ENCODE measurements at regions not wholly inside any gene's neighbourhood (a gene's known extent, or its start where the extent isn't known, plus 50 kb on each side); places are given as distances from the start of the nearest gene placed in this dataset.
A peak's percentile ranks its signal among the peaks of the same experiment; 100 is the strongest.

DNA sequence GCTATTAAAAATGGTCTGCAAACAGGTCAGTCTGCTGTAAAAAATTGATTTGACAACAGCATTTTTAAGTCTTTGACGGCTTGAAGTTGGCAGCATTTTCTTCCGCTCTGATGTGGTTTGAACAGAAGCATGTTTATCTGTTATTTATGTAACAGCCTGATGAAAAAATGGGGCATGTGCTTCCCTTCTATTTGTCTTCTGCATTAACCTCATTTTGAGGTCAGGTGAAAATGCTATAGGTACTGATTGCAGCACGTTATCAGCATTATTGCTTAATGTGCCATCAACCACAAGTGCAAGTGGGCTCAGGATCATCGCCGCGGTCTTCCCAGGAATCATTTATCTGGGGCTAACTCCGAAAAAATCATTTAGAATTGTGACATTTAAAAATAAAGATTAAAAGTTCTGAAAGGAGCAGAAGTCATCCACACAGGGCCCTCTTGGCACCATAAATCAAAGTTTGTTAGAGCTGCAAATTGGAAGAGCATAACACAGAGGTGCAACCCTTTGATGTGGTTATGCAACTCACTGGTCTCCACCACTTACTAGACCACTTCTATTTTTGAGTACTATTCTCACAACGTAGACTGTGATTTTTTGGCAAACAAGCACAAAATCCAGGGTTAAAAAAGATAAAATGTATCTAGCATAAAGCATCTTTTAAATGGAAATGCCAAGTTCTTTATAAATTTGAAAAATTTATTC, 307.7 kb downstream of the MDFIC start:
- H3K27ac ChIP-seq (ENCODE audit: extremely low read depth, low read depth, low read length) = no peak overlapping the region
- H3K36me3 ChIP-seq (ENCODE audit: control insufficient read depth in 2 of 2, insufficient read depth in 1 of 2, low read length in 2 of 2) = no peaks in the 10 kb centered on the region
- POLR2A ChIA-PET = no interaction called here
- CTCF ChIA-PET = no interaction called here
- H3K4me3 ChIP-seq (ENCODE audit: low read depth, low read length) = no peak overlapping the region
- H3K9me3 ChIP-seq (ENCODE audit: control insufficient read depth, insufficient read depth, low read depth, low read length) = no peaks in the 10 kb centered on the region
- TF ChIP-seq TCF7L2 (IDR thresholded peaks at IDR 0.05; ENCODE audit: borderline replicate concordance, low read depth, low read length) = peak; percentile 72; the same call in 1 of the 2 replicates
- TF ChIP-seq OSR2 (tag by site-specific recombination; IDR thresholded peaks at IDR 0.05) = peak; percentile 65
- TF ChIP-seq, protein P1, sequence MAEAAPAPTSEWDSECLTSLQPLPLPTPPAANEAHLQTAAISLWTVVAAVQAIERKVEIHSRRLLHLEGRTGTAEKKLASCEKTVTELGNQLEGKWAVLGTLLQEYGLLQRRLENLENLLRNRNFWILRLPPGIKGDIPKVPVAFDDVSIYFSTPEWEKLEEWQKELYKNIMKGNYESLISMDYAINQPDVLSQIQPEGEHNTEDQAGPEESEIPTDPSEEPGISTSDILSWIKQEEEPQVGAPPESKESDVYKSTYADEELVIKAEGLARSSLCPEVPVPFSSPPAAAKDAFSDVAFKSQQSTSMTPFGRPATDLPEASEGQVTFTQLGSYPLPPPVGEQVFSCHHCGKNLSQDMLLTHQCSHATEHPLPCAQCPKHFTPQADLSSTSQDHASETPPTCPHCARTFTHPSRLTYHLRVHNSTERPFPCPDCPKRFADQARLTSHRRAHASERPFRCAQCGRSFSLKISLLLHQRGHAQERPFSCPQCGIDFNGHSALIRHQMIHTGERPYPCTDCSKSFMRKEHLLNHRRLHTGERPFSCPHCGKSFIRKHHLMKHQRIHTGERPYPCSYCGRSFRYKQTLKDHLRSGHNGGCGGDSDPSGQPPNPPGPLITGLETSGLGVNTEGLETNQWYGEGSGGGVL (tag by site-specific recombination; IDR thresholded peaks at IDR 0.05) = no peak
- H3K4me1 ChIP-seq (ENCODE audit: control insufficient read depth, insufficient read depth, low read length) = peaks cover 12% of the 10 kb centered on the region

DNA sequence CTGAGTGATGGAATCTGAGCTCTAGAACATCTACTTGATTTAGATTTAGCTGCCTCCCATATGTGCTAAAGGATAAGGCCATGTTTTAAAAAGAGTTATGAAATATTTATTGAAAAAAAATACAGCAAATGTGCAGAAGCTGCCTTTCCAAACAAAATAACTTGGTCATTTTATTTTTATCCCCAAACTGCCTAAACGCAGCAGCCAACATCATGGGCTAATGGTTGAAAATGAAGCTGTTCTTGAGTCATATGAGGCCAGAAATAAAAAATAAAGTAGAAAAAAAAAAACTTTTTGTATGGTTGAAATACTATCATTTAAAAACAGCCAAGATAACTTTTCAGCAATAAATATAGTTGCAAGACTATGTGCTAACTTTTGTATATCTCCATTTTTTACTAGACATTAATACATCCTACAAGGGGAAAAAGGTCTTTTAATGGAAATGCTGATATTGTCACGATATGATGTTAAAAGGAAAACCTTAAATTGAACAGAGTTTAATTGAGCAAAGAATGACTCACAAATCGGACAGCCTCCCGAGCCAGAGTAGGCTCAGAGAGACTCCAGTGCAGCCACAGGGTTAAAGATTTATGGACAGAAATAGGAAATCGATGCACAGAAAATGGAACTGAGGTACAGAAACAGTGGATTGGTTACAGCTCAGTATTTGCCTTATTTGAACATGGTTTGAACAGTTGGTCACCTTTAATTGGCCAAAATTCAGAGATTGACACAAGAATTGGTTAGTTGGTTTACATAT, 305.8 kb downstream of the MDFIC start:
- Histone ChIP-seq H3K4me1 (ENCODE audit: control insufficient read depth, insufficient read depth, low read length) (peaks cover 18% of the 10 kb centered on the region), H3K27ac (ENCODE audit: extremely low read depth, low read depth, low read length) (no peak overlapping the region), H3K4me3 (ENCODE audit: low read depth, low read length) (no peak overlapping the region), H3K36me3 (ENCODE audit: control insufficient read depth in 2 of 2, insufficient read depth in 1 of 2, low read length in 2 of 2) (no peaks in the 10 kb centered on the region), H3K9me3 (ENCODE audit: control insufficient read depth, insufficient read depth, low read depth, low read length) (no peaks in the 10 kb centered on the region)
- ChIA-PET CTCF (interaction anchor here (0.6 kb wide), 1 partner anchor 625 kb away, joined by 3 read pairs; no protein-coding TSS in a partner anchor), POLR2A (no interaction called here)
- no peak for TF ChIP-seq ZNF48 (tag by site-specific recombination; IDR thresholded peaks at IDR 0.05)

DNA sequence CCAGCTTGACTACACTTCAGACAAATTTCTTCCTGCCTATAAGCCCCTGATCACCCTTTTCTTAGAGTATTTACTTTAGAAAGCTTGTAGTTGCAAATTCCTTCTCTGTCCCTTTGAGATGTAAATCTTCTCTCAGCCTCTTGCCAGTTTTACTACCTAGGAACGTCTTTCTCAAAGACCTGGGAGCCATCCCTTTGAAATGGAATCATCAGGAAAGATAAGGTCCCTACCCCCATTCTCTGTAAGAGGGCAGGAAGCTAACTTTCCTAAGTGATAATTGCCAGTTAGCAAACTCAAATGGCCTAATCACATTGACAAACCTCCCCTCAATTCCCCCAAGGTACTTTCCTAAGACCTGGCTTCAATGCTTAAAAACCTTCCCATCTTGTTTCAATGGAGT, 304.5 kb downstream of the MDFIC start:
- TF ChIP-seq SP7 (tag by site-specific recombination; IDR thresholded peaks at IDR 0.05) = 0 out of 2 replicates have a peak, but pooled peaks have one; percentile 29
- TF ChIP-seq ZNF426 (tag by site-specific recombination; IDR thresholded peaks at IDR 0.05) = no peak
- Histone ChIP-seq H3K4me3 (ENCODE audit: low read depth, low read length) (no peak overlapping the region), H3K27ac (ENCODE audit: extremely low read depth, low read depth, low read length) (no peak overlapping the region), H3K36me3 (ENCODE audit: control insufficient read depth in 2 of 2, insufficient read depth in 1 of 2, low read length in 2 of 2) (no peaks in the 10 kb centered on the region), H3K4me1 (ENCODE audit: control insufficient read depth, insufficient read depth, low read length) (peaks cover 18% of the 10 kb centered on the region), H3K9me3 (ENCODE audit: control insufficient read depth, insufficient read depth, low read depth, low read length) (no peaks in the 10 kb centered on the region)
- POLR2A ChIA-PET = no interaction called here
- CTCF ChIA-PET = no interaction called here

DNA sequence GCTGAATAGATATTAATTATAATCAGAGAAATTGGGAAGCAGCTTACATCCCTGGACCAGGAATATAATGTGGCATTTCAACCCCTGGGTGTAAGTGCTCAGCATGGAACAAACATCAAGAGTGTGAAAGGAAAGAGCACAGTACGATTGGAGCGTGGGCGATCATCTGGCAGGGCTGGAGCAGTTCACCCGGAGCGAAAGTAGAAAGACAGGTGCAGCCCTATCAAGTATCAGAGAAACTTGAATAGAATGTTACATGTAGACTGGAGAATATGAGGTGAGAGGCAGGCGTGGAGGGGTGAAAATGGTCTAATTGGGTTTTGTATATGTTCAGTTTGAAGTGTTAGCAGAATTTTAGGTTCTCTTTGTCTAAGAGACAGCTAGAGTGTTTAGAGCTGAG, 303.0 kb downstream of the MDFIC start:
- TF ChIP-seq ZNF184 (tag by site-specific recombination; IDR thresholded peaks at IDR 0.05) = no peak
- TF ChIP-seq, protein P2, sequence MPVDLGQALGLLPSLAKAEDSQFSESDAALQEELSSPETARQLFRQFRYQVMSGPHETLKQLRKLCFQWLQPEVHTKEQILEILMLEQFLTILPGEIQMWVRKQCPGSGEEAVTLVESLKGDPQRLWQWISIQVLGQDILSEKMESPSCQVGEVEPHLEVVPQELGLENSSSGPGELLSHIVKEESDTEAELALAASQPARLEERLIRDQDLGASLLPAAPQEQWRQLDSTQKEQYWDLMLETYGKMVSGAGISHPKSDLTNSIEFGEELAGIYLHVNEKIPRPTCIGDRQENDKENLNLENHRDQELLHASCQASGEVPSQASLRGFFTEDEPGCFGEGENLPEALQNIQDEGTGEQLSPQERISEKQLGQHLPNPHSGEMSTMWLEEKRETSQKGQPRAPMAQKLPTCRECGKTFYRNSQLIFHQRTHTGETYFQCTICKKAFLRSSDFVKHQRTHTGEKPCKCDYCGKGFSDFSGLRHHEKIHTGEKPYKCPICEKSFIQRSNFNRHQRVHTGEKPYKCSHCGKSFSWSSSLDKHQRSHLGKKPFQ (tag by site-specific recombination; IDR thresholded peaks at IDR 0.05) = no peak
- TF ChIP-seq EGR2 (tag by site-specific recombination; IDR thresholded peaks at IDR 0.05; ENCODE audit: low read depth) = no peak
- TF ChIP-seq ZNF335 (tag by site-specific recombination; conservative IDR thresholded peaks at IDR 0.05) = no peak
- no peak for TF ChIP-seq RBAK (tag by site-specific recombination; IDR thresholded peaks at IDR 0.05)
- no peaks in the 10 kb centered on the region for H3K9me3 ChIP-seq (ENCODE audit: control insufficient read depth, insufficient read depth, low read depth, low read length)
- POLR2A ChIA-PET = no interaction called here
- no peak overlapping the region for H3K4me3 ChIP-seq (ENCODE audit: low read depth, low read length)
- no peaks in the 10 kb centered on the region for H3K36me3 ChIP-seq (ENCODE audit: control insufficient read depth in 2 of 2, insufficient read depth in 1 of 2, low read length in 2 of 2)
- peaks cover 11% of the 10 kb centered on the region for H3K4me1 ChIP-seq (ENCODE audit: control insufficient read depth, insufficient read depth, low read length)
- H3K27ac ChIP-seq (ENCODE audit: extremely low read depth, low read depth, low read length) = no peak overlapping the region
- CTCF ChIA-PET = interaction anchor here (0.7 kb wide), 1 partner anchor 681 kb away, joined by 4 read pairs; no protein-coding TSS in a partner anchor
